Activated T-helper 1 cell treated with Interleukin-2 at 50 U/mL for 16 hours (primary cell): ENCODE measurements at regions not wholly inside any gene's neighbourhood (a gene's known extent, or its start where the extent isn't known, plus 50 kb on each side); places are given as distances from the start of the nearest gene placed in this dataset.
"Not testable (repeated sequence)": the region's sequence is repeated elsewhere in the genome, so short reads cannot be mapped to it uniquely, and the experiment has no call there.

Source experiments
- DNase-seq: peaks from one replicate; pipeline ENCODE4 v3.0.0-alpha.2; 2020; ENCODE audit warnings: low read depth

- DNase-seq = no peak
Observed at GRCh38 chr2:60246583-60246982, 306.9 kb downstream of the BCL11A start.

GRCh38 chr2:60234274-60234986, 319.0 kb downstream of the BCL11A start:
- no peak for DNase-seq

GRCh38 chr2:60230596-60230995, 322.9 kb downstream of the BCL11A start:
- no peak for DNase-seq

GRCh38 chr2:60230037-60230436, 323.4 kb downstream of the BCL11A start:
- no peak for DNase-seq

- DNase-seq = no peak
Observed at GRCh38 chr2:60226943-60227342, 326.5 kb downstream of the BCL11A start.

DNA sequence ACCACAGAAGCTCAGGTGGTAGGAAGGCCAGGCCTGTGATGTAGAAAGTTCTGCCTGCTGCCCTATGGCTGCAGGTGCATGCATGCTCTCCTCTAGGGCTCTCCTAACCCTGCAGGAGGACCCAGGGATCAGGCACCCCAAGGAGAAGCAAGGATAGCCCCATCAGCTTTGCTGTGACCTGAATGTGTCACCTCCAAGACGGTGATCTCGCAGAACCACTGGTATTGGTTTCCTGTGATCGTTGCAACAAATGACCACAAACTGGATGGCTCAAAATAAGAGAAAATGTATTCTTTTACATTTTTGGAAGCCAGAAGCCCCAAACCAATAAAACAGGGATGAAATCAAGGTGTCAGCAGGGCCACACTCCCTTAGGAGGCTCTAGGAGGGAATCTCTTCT, 327.3 kb downstream of the BCL11A start:
- no peak for DNase-seq

- no peak for DNase-seq
Observed at GRCh38 chr2:60223859-60224258, 329.6 kb downstream of the BCL11A start.

- DNase-seq = no peak
Observed at GRCh38 chr2:60221098-60221497, 332.4 kb downstream of the BCL11A start.

DNA sequence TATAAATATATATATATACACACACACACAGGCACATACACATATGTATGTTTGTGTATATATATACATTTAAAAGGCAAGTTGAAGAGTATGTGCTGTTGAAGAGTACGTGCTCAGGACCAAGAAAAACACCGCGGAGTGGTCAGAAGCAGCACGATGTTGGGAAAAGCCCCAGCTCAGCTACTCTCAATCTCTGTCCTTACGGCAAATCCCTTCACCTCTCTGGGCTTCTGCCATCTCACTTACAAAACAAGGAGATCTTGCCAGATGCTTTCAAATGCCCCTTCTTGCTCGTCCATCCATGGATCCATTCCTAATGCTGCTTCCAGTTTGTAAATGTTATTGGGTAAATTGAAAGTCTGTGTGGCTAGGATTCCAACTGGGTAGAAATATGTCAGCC, 333.9 kb downstream of the BCL11A start:
- no peak for DNase-seq

GRCh38 chr2:60216452-60216995, 336.9 kb downstream of the BCL11A start:
- DNase-seq = no peak

DNA sequence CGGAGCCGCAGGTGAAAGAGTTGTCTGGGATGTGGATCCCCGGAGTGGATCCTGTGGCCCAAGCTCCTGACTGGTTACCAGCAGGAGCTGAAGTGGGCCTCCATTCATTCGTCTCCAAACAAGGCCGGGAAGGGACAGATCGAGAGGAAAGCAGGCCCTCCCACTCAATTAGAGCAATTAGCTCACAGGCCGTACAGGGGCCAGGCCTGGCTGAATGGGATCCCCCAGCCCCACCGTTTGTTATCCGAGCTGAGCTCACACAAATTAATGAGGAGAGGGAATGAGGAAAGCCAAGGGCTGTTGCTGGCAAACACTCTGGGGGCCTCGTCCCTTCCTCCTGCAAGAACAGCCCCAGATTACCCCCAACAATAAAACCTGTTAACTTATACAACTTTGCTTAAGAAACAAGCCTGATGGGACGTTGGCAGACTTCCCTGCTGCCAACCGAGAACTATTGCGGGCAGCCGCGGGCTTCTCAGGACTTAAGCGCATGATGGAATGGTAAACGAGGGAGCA, 338.0 kb downstream of the BCL11A start:
- no peak for DNase-seq

DNA sequence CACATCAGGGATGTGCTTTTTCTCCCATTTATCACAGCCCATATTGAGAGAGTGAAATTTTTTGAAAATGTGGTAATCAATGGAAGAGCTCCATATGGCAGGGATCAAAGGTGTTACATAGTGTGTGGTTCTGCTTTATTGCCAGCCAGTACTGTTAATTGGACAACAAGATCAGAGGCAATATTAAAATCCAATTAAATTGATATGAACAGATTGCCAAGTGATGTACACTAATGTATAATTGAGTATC, 338.9 kb downstream of the BCL11A start:
- DNase-seq = no peak

DNA sequence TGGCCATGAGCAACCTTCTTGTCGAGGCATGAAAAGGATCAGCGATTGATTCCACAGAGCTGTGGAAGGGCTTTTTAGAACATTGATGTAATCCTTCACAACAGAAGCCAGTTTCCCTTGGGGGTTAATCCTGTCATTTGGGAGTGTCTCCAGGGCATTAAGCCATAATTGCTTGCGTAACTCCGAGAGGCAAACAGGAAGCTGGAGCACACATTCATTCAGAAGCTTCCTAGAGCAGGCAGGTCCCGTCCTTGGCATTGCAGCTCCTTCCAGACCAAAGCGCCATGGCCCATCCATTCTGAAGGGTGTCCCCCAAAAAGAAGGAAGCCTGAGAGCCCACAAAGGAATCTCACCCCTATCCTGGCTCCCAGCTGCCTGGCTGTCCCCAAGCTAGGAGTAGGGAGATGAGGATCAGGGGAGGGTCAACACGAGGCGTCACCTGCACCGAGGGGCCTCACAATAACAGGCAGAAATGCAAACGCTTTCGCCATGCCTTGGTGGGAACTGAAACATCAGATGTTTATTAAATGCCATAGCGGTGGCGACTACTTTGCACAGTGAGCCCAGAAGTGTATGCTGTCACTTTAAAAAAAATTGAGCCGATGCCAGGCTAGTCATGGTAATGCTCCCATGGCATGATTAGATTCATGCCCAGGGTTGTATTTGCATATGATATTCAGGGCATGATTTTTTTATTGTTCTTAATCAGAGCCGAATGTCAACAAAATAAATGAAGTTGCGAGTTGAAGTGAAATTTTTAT, 339.4 kb downstream of the BCL11A start:
- no peak for DNase-seq

- DNase-seq = no peak
Observed at GRCh38 chr2:60212181-60212945, 341.1 kb downstream of the BCL11A start.

- not testable (repeated sequence) for DNase-seq
Observed at GRCh38 chr2:60189006-60189405, 364.4 kb downstream of the BCL11A start.

DNA sequence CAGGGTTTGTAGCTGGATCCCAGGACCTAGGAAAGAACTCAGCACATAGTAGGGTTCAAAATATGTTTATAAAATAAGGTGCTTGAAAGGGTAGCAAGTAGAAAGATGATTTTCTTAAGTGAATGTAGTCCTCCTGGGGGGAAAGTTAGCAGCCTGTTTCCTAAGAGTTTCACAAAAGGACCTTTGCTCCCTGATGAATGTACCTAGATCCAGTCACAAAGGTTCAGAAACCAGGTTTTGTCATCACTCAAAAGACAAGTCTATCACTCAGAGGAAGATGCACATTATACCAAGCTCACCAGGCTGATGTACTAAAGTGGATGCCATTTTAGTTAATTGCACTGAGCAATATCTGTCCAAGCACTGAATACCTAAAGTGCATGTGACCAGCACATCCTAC, 378.2 kb downstream of the BCL11A start:
- DNase-seq = no peak

DNA sequence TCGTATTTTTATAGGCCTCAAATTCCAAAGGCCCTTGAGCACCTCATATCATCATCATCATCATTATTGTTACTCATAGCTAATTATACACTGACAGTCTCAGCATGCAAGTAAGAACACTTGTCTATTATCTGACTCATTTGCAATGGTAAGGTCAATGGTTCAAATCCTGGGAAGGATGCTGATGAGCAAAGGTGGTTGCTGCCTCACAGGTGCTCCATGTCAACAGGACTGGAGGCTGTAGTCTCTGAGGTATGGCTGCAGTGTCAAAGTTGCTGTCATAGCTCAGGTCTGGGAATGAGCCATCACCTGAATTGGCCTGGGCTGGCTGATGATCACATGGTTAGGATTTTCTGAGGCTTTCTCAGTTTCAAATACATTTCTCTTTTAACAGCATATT, 379.3 kb downstream of the BCL11A start:
- no peak for DNase-seq

DNA sequence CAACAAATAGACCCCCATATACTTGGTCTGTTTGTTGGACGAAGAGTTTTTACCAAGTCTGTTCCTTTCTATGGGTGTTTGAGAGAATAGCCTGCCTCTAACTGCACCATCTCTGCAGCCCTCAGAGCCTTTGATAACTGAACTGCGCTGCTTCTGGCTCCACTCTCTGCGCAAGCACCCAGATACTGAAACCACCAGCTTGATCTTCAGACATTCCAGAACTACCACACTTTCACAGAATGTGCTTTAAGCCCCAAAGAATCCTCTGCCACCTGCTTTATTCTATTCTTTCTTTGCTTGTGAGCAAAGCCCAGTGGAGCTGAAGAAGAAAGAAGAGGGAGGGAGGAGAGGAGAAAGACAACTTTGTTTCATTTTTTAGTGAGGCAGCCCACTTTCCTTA, 380.7 kb downstream of the BCL11A start:
- DNase-seq = no peak

DNA sequence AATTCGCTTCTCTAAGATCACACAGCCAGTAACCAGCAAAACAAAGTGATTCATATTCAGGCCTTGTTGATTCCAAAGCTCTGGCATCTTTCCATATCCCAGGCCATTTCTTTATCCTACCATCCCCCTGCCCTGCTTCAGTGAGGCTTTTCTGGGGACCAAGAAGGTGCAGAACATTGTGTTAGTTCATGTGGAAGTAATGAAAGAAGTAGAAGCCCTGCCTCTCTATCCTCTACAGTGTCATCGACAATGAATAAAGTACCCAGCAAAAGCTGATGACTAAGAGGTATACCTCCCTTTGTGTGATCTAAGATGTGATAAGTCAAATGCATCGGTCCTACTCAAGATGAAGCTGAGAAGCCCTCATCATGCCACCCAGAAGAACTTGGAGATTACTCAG, 383.2 kb downstream of the BCL11A start:
- DNase-seq = no peak

DNA sequence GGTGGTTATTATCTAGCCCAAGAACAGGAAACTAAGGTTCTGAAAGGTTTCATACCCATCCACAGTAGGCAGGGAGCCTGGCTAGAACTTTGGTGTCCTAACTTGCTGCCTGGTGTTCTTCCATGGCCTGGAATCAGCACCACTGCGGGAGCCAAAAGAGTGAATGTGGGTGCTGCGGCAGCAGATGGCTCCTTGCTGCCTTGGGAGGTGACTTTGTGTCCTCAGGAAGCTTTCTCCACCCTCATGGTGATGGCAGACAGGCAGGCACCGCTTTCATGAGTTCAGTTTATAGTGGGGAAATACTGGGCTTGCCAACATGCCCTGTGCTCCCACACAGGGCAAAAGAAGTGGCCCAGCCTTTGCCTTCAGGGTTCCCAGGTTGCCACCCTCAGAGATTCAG, 385.2 kb downstream of the BCL11A start:
- no peak for DNase-seq

DNA sequence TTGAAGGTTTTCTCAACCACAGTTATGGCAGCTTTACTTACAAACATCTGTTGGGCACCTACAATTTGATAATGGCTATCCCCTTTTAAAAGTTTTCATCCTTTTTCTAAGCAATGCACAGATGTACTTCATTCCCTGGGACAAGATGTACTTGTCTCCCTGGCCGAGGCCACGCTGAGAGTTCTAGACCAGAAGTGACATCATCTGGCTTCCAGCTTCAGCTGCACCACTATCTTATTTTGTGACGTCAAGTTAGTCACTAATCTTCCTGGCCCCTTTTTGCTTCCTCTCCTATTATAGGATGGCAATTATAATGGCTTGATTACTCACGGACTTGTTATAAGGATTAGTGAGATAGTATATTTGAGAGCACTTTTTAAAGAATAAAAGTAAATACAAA, 386.4 kb downstream of the BCL11A start:
- no peak for DNase-seq

DNA sequence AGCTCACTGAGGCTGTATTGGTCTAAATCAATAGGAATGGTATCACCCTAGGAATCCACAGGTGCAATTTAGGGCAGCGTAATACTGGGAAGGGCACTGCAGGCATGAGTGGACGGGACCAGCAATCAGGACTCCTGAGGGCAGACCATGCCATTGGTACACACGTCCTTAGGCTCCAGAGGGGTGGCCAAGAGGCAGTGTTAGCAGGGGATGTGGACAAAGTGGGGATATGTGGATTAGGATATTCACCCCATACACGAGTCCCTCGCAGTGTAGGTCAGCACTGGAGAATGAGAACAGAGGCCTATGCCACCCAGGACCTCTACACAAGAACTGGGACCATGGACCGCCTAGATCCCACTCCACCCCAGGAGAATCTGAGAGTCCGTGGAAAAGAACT, 389.8 kb downstream of the BCL11A start:
- DNase-seq = no peak

DNA sequence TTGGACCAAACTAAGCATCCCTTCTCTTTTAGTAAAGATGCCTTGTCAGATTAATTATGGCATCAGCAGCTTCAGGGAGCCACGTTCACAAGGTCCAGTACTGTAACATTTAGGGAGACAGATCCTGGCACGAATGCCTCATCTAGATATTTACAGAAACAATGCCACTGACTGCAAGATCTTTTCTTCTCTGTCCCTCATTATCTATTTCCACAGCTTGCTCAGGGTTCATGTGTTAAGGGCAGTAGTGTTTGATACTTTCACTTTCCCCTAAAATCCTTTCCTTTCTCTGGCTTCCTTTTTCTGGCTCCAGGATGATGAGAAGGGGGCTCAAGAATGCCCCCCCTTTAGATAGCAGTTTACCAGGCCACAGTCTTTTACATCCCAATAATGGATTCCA, 393.9 kb downstream of the BCL11A start:
- DNase-seq = no peak
